Suprapubic skin (tissue), 4 donors: ENCODE measurements at regions not wholly inside any gene's neighbourhood (a gene's known extent, or its start where the extent isn't known, plus 50 kb on each side); places are given as distances from the start of the nearest gene placed in this dataset.

Source experiments
- DNase-seq, 2 donors: peaks; one replicate each; pipeline ENCODE4 v3.0.0-alpha.2; 2019; ENCODE audit warnings: low spot score in 2 of 2
- H3K27ac ChIP-seq: fragments of 200-600 bp; sonication (generic); one replicate; pipeline ENCODE4 v1.5.1; 2019
- H3K27me3 ChIP-seq: fragments of 200-600 bp; sonication (generic); one replicate; pipeline ENCODE4 v1.5.1; 2019
- H3K36me3 ChIP-seq: fragments of 200-600 bp; sonication (generic); one replicate; pipeline ENCODE4 v1.5.1; 2019
- H3K4me1 ChIP-seq: fragments of 200-600 bp; sonication (generic); one replicate; pipeline ENCODE4 v1.5.1; 2019
- H3K4me3 ChIP-seq: fragments of 200-600 bp; sonication (generic); one replicate; pipeline ENCODE4 v1.5.1; 2019; ENCODE audit warnings: mild to moderate bottlenecking
- H3K9me3 ChIP-seq: fragments of 200-600 bp; sonication (generic); one replicate; pipeline ENCODE4 v1.5.1; 2019
- CTCF ChIP-seq, 2 donors: fragments of 200-600 bp in 1 of 2; fragments of 450-650 bp in 1 of 2; sonication (generic) in 1 of 2; IDR thresholded peaks; one replicate each; pipeline ENCODE4 v1.5.1; 2016 to 2019; ENCODE audit warnings: antibody characterized with exemption in 2 of 2, mild to moderate bottlenecking in 1 of 2, moderate library complexity in 1 of 2
- EP300 ChIP-seq: sonication (generic); formaldehyde crosslinking; IDR thresholded peaks from one replicate; pipeline ENCODE4 v1.6.1; 2017; ENCODE audit warnings: antibody characterized with exemption
- POLR2A ChIP-seq, 2 donors: fragments of 450-650 bp; IDR thresholded peaks; one replicate each; pipeline ENCODE4 v1.6.1; 2017; ENCODE audit warnings: antibody characterized with exemption in 2 of 2, mild to moderate bottlenecking in 2 of 2, moderate library complexity in 2 of 2
- POLR2AphosphoS5 ChIP-seq, 3 donors: sonication (generic); formaldehyde crosslinking; IDR thresholded peaks; one replicate each; pipeline ENCODE4 v1.6.1; 2017; ENCODE audit warnings: antibody characterized with exemption in 3 of 3
- WGBS: methylation state at CpG from one replicate; pipeline ENCODE4 v1.1.5; 2018; 5-methylcytosine and 5-hydroxymethylcytosine counted together

- Histone ChIP-seq H3K4me3 (no peak overlapping the region), H3K9me3 (no peaks in the 10 kb centered on the region), H3K27me3 (no peaks in the 10 kb centered on the region), H3K36me3 (no peaks in the 10 kb centered on the region), H3K27ac (no peak overlapping the region), H3K4me1 (no peaks in the 10 kb centered on the region)
- TF ChIP-seq EP300 (no peak), POLR2A (IDR thresholded peaks at IDR 0.05) (no peak), CTCF (IDR thresholded peaks at IDR 0.05) (no peak), POLR2AphosphoS5 (IDR thresholded peaks at IDR 0.05) (no peak)
- no peak for DNase-seq
- 75% methylated on average over 2 of the region's 2 CpGs for WGBS
These were observed 771.1 kb upstream of the ADGRL4 start for GRCh38 chr1:79777481-79778219.

- H3K9me3 ChIP-seq: no peaks in the 10 kb centered on the region
- 61% methylated on average over 2 of the region's 2 CpGs for WGBS
- no peak for DNase-seq
- no peaks in the 10 kb centered on the region for H3K27me3 ChIP-seq
- no peak overlapping the region for H3K27ac ChIP-seq
- no peaks in the 10 kb centered on the region for H3K4me1 ChIP-seq
- no peak overlapping the region for H3K4me3 ChIP-seq
- H3K36me3 ChIP-seq: no peaks in the 10 kb centered on the region
- TF ChIP-seq EP300 (no peak), POLR2A (IDR thresholded peaks at IDR 0.05) (no peak), CTCF (IDR thresholded peaks at IDR 0.05) (no peak), POLR2AphosphoS5 (IDR thresholded peaks at IDR 0.05) (no peak)
These were observed 768.9 kb upstream of the ADGRL4 start for GRCh38 chr1:79775402-79775801.

- no peak for TF ChIP-seq POLR2A (IDR thresholded peaks at IDR 0.05)
- TF ChIP-seq EP300: no peak
- TF ChIP-seq CTCF (IDR thresholded peaks at IDR 0.05): no peak
- no peak for TF ChIP-seq POLR2AphosphoS5 (IDR thresholded peaks at IDR 0.05)
- H3K27ac ChIP-seq: no peak overlapping the region
- H3K4me1 ChIP-seq: no peaks in the 10 kb centered on the region
- DNase-seq: no peak
- H3K4me3 ChIP-seq: no peak overlapping the region
- no peaks in the 10 kb centered on the region for H3K36me3 ChIP-seq
- no peaks in the 10 kb centered on the region for H3K9me3 ChIP-seq
- no peaks in the 10 kb centered on the region for H3K27me3 ChIP-seq
- 75% methylated on average over 2 of the region's 2 CpGs for WGBS
These were observed 766.9 kb upstream of the ADGRL4 start for GRCh38 chr1:79773385-79773784.

- Histone ChIP-seq H3K36me3 (no peaks in the 10 kb centered on the region), H3K27ac (no peak overlapping the region), H3K4me1 (no peaks in the 10 kb centered on the region), H3K9me3 (no peaks in the 10 kb centered on the region), H3K27me3 (no peaks in the 10 kb centered on the region), H3K4me3 (no peak overlapping the region)
- TF ChIP-seq POLR2AphosphoS5 (IDR thresholded peaks at IDR 0.05) (no peak), EP300 (no peak), CTCF (IDR thresholded peaks at IDR 0.05) (no peak), POLR2A (IDR thresholded peaks at IDR 0.05) (no peak)
- DNase-seq: no peak
These were observed 755.9 kb upstream of the ADGRL4 start for GRCh38 chr1:79762461-79762860.

- no peak for DNase-seq
- TF ChIP-seq POLR2AphosphoS5 (IDR thresholded peaks at IDR 0.05): no peak
- TF ChIP-seq CTCF (IDR thresholded peaks at IDR 0.05): no peak
- no peak for TF ChIP-seq POLR2A (IDR thresholded peaks at IDR 0.05)
- TF ChIP-seq EP300: no peak
- H3K27me3 ChIP-seq: no peaks in the 10 kb centered on the region
- no peaks in the 10 kb centered on the region for H3K36me3 ChIP-seq
- H3K4me1 ChIP-seq: no peaks in the 10 kb centered on the region
- no peak overlapping the region for H3K4me3 ChIP-seq
- no peaks in the 10 kb centered on the region for H3K9me3 ChIP-seq
- no peak overlapping the region for H3K27ac ChIP-seq
- WGBS: 68% methylated on average over 1 of the region's 1 CpG
These were observed 754.0 kb upstream of the ADGRL4 start for GRCh38 chr1:79760531-79760930.
